ENCODE measurements at regions not wholly inside any gene's neighbourhood (a gene's known extent, or its start where the extent isn't known, plus 50 kb on each side); places are given as distances from the start of the nearest gene placed in this dataset.
"Not testable (repeated sequence)": the region's sequence is repeated elsewhere in the genome, so short reads cannot be mapped to it uniquely, and the experiment has no call there.

GRCh38 chr9:81430727-81431126 is 258.6 kb downstream of the TLE1 start:
- DNase-seq (ENCODE audit: low read depth in 2 of 2) = no peak

DNA sequence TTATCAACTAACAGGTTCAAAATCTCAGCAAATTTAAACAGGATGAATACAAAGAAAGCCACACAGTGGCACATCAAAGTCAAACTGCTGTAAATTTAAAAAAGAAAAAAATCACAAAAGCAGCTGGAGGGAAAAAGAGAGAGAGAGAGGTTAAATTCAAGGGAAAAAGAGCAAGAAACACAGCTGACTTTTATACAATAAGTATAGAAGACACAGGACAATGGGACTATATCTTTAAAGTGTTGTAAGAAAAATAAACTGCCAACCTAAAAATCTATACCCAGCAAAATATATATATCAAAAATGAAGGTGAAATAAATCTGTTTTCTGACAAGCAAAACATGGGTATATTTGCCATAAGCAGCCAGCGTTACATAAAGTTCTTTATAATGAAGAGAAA is 261.5 kb downstream of the TLE1 start:
- no peak for DNase-seq (ENCODE audit: low read depth in 2 of 2)

- DNase-seq (ENCODE audit: low read depth in 2 of 2) = no peak
These were observed 264.9 kb downstream of the TLE1 start for GRCh38 chr9:81424431-81424830.

DNA sequence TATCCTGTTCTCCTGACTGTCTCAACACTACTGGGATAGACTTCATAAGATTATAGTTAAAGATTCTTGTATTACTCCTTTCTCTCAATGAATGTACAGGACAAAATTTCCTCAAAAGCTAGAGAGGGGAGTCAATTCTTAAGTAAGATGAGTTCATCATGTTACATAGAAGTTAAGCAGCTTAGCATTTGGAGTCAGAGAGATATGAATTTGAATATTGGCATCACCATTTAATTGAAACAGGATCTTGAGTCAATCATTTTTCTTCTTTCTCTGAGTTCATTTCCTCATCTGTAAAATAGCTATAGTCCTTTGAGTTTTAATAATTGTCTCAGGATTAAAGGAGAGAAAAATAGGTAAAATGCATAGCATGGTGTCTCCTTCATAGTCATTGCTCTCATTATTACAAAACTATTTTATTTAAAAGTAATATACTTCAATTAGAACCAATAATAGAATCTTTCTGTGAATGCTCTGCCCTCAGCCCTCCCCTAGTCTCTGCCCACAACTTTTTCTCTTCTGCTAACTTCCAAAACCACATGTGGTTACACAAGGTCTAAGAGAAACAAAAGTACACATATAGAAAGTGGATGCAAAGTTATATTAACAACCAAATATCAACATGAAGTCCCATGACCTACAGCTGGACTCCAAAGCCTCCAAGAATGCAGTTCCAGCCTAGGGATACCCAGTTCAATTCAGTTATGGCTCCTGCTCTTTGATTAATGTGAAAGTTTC is 265.6 kb downstream of the TLE1 start:
- no peak for DNase-seq (ENCODE audit: low read depth in 2 of 2)

- DNase-seq (ENCODE audit: low read depth in 2 of 2) = not testable (repeated sequence)
These were observed 268.3 kb downstream of the TLE1 start for GRCh38 chr9:81421090-81421489.

GRCh38 chr9:81420024-81420423 is 269.3 kb downstream of the TLE1 start:
- no peak for DNase-seq (ENCODE audit: low read depth in 2 of 2)

DNA sequence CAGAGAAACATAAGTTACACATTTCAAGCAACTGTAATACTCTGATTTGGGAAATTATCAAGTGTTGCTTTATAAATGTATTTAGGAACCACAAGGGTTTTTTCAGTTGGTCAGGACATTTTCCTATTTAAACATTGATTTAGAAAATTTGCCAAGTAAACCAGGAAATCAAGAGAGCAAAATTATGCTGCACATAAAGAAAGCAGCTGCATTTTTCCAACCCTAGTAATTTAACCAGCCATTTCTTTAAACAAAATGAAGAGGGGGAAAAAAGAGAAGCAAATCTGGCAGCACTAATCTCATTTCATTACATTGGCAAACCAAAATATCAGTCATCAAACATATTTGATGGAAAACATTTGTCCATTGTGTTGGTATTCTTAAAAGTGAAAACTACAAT is 271.4 kb downstream of the TLE1 start:
- no peak for DNase-seq (ENCODE audit: low read depth in 2 of 2)

GRCh38 chr9:81417299-81417675 is 272.1 kb downstream of the TLE1 start:
- DNase-seq (ENCODE audit: low read depth in 2 of 2) = no peak

DNA sequence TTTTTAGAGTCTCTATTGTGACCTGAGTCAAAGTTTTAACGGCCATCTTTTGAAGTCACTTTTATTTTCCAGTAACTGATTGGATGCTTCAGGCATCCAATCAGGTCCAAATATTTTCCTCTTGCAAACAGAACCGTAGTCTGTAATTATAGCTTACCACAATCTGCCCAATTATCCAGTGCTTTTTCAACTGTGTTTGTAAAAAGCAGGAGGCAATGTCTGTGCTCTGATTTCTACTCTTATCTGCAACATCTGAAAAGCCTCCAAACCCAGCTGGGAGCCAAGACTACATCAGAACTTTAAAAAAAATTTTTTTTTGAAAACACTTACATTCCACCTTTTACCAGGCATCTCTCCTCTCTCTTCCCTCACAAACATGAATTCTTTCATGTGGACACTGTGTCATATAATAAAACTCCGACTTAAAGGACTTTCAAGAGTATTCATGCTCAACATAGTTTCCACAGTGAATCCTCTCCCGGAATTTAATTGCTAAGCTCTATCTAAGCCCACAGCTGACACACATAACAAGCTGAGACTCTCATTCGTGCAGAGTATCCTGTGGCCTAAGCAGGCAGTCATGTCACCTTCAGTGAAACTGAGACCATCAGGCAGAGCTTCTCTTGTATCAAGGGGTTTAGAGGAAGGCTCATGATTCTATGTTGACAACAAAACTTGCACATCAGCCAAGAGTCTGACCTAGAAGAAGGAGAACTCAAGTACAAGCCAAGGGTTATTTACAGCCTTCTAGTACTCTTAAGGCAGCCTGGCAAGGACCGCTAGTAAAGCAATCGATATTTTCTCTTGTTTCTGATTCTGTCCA is 272.7 kb downstream of the TLE1 start:
- DNase-seq (ENCODE audit: low read depth in 2 of 2) = no peak

DNA sequence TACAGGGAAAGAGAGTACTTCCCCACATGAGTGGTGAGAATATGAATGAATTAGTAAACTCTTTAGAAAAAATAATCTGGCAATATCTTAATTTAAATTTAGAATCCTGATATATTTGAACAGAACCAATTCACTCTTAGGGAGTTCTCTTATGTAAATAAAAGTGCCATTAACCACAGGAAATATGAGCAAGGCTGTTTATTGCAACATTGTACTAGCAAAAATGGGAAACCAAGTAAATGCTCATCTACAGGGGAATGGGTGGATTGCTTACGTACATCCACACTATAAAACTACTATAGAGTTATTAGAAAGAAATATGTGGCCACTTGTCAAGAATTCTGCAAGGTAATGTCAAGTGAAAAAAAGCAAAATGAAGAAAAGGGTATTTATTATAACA is 274.5 kb downstream of the TLE1 start:
- no peak for DNase-seq (ENCODE audit: low read depth in 2 of 2)

DNA sequence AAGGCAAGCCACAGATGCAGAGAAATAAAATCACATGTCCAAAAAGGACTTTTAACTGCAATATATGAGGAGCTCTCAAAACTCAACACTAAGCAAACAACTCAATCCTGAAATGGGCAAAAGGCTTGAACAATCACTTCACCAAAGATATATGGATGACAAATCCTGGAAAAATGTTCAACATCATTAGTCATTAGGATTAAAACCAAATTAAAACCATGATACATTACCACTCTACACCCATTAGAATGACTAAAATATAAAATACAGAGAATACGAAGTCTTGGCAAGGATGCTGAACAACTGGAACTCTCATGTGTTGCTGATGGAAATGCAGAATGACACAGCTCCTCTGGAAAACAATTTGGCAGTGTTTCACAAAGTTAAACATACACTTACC is 277.4 kb downstream of the TLE1 start:
- DNase-seq (ENCODE audit: low read depth in 2 of 2) = no peak

- DNase-seq (ENCODE audit: low read depth in 2 of 2) = no peak
These were observed 279.1 kb downstream of the TLE1 start for GRCh38 chr9:81410201-81410600.

- DNase-seq (ENCODE audit: low read depth in 2 of 2) = no peak
These were observed 280.4 kb downstream of the TLE1 start for GRCh38 chr9:81408951-81409350.

- DNase-seq (ENCODE audit: low read depth in 2 of 2) = no peak
These were observed 284.3 kb downstream of the TLE1 start for GRCh38 chr9:81404931-81405598.

DNA sequence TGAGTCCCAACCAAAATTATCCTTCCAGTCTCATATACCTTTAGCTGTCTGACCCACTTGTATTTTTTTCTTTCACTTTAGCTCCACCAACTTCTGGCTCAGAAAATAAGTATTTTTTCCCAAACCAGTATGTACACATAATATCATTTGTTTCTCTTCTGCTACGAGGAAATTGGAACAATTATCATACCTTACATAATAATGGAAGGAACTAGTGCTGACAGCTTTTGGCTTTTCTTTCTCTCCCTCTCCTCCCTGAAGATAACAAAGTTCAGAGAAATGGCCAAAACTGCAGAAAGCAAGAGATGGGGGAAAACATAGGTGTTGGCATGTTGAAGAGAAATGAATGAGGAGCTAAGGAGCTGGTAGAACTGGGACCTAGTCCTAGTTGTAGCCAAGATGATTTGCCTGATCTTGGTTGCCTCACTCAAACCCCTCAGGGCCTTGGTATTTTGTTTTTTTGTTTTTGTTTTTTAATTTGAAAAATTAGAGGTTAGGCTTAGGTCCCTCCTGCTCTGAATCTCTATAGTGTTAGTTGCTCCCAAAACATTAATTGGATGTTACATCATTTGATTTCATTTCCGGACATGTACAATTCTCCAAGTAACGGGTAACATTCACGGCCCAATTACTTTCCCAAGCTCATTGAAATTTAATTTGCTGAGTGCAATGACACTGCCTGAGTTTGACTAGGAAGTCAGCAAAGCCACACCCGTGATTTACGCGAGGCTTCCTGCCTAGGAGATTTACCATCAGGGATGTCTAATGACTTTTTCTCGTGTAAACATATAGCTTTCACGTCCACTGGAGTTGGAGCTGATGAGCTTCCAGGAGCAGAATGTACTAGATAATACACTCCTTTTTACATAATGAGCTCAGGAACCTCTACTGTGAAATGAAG is 291.6 kb downstream of the TLE1 start:
- no peak for DNase-seq (ENCODE audit: low read depth in 2 of 2)

- DNase-seq (ENCODE audit: low read depth in 2 of 2) = no peak
These were observed 292.8 kb downstream of the TLE1 start for GRCh38 chr9:81396528-81396927.

DNA sequence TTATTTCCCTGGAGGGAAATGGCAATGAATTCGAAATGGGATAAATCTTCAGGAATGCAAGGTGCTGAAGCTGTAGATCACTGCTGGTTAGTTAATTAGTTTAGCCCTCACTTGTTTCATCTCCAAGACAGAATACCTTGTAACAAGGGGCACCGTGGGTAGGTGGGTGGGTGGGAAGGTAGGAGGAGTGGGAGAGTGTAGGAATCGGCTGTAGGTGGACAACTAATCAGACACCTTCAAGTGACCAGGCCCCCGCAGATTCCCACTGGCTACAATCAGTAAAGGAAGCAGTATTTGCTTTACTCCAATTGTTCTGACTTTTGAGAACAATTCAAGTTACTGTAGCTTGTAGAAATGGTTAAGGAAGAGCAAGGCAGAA is 293.7 kb downstream of the TLE1 start:
- no peak for DNase-seq (ENCODE audit: low read depth in 2 of 2)

DNA sequence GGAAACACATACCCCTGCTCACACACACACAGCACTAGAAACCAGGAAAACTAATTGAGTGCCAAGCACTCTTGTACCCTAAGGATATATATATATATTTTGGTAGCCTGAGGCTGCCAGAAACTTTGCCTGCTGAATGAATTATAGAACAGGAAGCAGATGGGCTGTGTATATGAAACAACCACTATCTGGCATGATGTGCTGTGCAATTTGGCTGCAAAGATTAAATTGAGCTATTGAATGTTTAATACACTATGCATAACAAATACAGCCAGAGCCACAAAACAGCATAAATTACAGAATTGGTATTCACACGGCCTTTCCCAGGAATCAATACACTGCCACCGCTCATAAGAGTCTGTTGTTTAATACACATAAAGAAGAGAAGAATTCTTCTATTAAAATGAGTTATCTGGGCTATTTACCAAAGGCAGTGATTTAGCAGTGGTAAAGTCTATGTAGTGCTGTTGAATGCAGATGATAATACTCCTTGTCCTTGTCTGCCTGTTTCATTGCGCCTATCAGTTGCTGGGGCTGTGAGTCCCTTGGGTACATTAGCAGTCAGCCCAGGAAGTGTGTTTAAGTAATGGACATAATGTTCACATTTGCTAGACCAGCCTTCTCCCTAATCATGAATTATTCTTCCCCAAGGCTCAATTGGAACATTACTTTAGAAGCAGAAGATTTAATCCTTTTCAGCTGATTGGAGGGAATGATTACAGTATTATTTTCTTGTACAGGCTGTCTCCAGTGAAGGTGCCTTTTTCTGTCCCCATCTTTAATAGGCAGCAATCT is 294.3 kb downstream of the TLE1 start:
- no peak for DNase-seq (ENCODE audit: low read depth in 2 of 2)

DNA sequence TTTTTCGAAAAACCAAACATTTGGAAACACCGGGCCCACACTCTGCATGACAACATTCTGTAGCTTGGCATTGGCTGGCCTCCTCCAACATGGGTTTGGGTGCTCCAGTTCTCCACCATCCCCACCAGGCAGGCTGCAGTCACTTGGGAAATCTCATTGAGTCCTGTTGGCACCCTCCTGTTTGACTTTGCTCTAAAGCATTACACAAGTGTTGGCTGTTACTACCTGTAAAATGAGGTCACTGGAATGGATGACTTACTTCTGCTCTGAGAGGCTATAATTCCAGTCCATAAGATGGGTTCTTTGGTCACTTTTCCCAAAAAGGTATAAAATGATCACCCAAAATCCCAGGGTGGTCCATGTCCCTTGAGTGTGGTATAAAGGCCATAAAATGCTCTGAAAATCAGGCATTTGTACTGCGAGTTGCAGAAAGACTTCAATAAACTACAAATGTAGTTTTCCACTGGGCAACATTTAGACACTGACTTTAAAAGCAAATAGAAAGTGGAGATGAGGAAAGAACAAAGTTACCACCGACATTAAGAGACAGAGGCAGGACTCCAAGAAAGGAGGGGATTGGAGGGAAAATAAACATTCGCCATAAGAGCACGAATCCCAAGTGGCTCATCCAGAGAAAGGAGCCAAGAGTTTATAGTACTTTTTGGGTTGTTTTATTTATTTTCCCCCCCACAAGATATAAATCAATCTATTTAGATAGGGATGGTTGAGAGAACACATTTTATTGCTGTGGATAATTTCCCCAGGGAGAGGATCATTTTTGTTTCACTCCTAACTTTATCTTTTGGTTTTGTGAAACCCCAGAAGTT is 295.1 kb downstream of the TLE1 start:
- DNase-seq (ENCODE audit: low read depth in 2 of 2) = no peak

DNA sequence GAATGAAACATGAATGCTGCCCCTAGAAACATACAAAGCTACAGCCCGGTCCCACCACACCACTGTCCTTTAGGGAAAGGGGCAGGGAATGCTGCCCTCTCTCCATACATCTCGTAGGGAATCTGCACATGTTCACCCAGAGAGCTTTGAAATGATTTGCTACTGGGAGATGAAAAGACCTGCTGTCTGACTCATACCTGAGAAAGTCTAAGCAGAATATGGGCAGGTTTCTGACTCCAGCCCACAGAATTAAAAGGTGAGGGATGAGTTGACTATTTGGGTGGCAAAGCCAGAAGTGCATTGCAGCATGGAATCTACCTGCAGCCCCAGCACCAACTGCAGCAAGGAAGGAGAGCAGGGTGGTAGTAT is 297.9 kb downstream of the TLE1 start:
- DNase-seq (ENCODE audit: low read depth in 2 of 2) = no peak

Data from stimulated activated CD4-positive, alpha-beta T cell treated with anti-CD3 and anti-CD28 coated beads, Interleukin-1b, Interleukin-23, amount 100 ng/mL, for 4 hours (primary cell).